ENCODE measurements at regions not wholly inside any gene's neighbourhood (a gene's known extent, or its start where the extent isn't known, plus 50 kb on each side); places are given as distances from the start of the nearest gene placed in this dataset.

DNA sequence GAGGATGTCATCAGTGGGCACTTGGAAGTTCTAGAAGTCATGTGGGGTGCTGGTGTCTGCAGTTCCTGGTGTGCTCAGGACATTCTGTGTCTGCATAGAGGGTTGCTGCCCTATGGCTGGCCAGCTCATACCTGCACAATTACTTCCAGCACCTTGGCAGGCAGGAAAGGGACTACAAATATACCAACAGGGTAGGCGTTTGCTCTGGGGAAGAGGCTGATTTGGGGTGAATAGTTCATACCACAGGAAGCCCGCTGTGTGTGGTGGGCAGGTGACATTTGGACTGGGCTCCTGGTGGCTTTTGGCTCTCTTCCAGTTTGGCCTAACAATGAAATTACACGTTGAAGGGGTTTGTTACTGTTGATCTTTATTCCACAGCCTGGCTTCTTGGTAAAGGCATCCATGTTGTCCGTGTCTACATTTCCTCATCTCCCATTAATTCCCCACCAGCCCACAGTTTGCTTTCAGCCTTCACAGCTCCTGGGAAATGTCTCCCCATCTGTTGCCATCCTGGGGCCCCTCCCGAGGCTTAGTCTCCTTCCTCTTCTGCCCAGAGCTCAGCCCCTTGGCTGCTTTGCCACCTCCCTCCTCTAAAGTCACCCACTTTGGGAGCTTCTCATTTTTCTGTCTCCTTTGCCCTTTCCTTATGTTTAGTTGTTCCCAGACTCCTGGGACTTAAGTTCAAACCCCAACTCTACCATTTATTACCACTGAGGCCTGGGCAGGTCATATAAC, 88.1 kb downstream of the RSPH3 start:
- H3K4me3 ChIP-seq (ENCODE audit: low read depth, low read length), result no peak overlapping the region
- DNase-seq (ENCODE audit: low read depth), result peak; percentile 74
- TF ChIP-seq CTCF (IDR thresholded peaks at IDR 0.05; ENCODE audit: insufficient read depth, low read depth, low read length, missing control alignments), result no peak

GRCh38 chr6:158910484-158911440, 89.2 kb downstream of the RSPH3 start:
- peak overlapping the region; percentile 60 for H3K4me3 ChIP-seq (ENCODE audit: low read depth, low read length)
- TF ChIP-seq CTCF (IDR thresholded peaks at IDR 0.05; ENCODE audit: insufficient read depth, low read depth, low read length, missing control alignments), result no peak
- peak; percentile 68 for DNase-seq (ENCODE audit: low read depth)

DNA sequence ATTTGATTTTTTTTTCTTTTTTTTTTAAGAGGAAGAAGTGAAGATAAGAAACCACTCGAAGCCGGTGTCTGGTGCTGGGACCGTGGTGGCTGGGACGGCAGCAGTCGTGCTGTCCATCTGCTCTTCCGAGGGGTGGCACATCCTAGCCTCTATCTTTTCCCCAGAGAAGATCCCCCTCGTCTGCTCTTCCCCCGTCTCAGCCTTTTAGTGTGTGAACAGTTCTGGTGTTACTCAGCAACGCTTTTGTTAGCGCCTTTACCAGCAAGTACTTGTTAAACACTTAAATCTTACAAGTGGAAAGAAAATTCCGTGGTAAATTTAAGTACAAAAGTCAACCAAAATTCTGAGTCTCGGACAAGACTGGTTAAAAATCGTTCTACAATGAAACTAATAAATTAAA, 90.1 kb downstream of the RSPH3 start:
- peak; percentile 52 for DNase-seq (ENCODE audit: low read depth)
- no peak for TF ChIP-seq CTCF (IDR thresholded peaks at IDR 0.05; ENCODE audit: insufficient read depth, low read depth, low read length, missing control alignments)
- peak overlapping the region; percentile 60 for H3K4me3 ChIP-seq (ENCODE audit: low read depth, low read length)

- no peak overlapping the region for H3K4me3 ChIP-seq (ENCODE audit: low read depth, low read length)
- DNase-seq (ENCODE audit: low read depth), result no peak
- TF ChIP-seq CTCF (IDR thresholded peaks at IDR 0.05; ENCODE audit: insufficient read depth, low read depth, low read length, missing control alignments), result no peak
Measured at GRCh38 chr6:158908606-158909005, 89.4 kb upstream of the EZR start.

- no peak overlapping the region for H3K4me3 ChIP-seq (ENCODE audit: low read depth, low read length)
- DNase-seq (ENCODE audit: low read depth), result no peak
- TF ChIP-seq CTCF (IDR thresholded peaks at IDR 0.05; ENCODE audit: insufficient read depth, low read depth, low read length, missing control alignments), result no peak
Measured at GRCh38 chr6:158907931-158908330, 88.8 kb upstream of the EZR start.

GRCh38 chr6:158906926-158907325, 87.8 kb upstream of the EZR start:
- TF ChIP-seq CTCF (IDR thresholded peaks at IDR 0.05; ENCODE audit: insufficient read depth, low read depth, low read length, missing control alignments), result no peak
- DNase-seq (ENCODE audit: low read depth), result no peak

More at GRCh38 chr6:158906926-158907325, 87.8 kb upstream of the EZR start:
- H3K4me3 ChIP-seq (ENCODE audit: low read depth, low read length), result no peak overlapping the region

All from GM12865 (cell line).